NCI-H345 treated with DMSO at 0.1 percent for 48 hours (cell line): ENCODE measurements at regions not wholly inside any gene's neighbourhood (a gene's known extent, or its start where the extent isn't known, plus 50 kb on each side); places are given as distances from the start of the nearest gene placed in this dataset.
"Not testable (repeated sequence)": the region's sequence is repeated elsewhere in the genome, so short reads cannot be mapped to it uniquely, and the experiment has no call there.

ENCODE experiments used
- DNase-seq: peaks from one replicate; lab custom pipeline; 2025; ENCODE audit not compliant: unreplicated experiment; lab: John Stamatoyannopoulos, UW

DNA sequence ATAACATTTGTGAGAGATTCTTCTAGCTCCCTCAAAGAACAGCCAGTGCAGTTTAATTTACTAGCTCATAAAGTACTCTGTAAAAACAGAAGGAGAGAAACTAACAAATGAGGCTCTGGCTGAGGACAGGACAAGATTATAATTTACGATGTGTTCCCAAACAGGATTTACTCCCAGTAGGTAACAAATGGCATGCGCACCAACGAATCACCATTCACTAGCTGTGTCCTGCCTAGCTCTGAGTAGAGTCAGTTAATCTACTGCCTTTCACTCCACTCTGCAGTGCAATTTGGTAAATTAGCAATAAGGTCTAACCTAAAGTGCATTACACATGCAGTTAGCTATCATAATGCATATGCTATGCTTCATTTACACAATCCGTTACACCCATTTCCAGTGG, 497.4 kb upstream of the CCNG1 start:
- DNase-seq: no peak

DNA sequence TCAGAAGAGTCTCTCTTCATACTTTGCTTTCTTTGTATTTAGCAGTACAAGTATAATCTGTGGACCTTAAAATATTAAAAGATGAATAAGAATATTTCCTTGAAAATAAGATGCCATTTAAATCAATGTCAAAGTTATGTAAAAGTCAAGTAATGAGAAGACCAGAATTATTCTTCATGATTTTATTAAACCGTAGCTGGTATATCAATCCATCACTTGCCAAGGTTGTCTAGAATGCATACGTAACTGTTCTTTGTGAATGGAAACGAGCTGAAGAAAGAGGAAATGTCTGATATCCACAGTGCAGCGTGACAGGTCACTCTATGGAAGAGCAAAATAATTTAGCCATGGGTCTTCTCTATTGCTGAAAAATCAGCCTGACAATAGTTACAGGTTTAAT, 488.7 kb upstream of the CCNG1 start:
- DNase-seq: no peak

DNA sequence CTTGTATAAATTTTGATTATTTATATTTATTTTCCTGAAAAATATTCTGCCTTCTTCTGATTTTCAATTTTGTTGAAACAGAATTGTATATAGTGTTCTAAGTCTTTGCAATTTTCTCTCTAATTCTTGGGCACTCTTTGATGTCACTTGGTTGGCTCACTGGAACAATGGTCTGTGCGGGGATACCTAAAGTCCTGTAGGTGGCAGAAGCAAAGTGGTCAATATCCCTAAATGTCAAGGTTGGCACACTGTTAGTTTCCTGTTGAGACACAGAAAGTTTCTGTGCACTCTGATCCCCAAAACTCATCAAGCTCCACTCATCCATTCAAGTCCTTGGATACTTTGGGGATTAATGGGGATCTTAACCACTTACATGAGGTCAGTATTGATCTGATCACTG, 480.8 kb upstream of the CCNG1 start:
- DNase-seq: no peak

- DNase-seq: not testable (repeated sequence)
These were observed 473.3 kb upstream of the CCNG1 start for GRCh38 chr5:162964144-162964543.

DNA sequence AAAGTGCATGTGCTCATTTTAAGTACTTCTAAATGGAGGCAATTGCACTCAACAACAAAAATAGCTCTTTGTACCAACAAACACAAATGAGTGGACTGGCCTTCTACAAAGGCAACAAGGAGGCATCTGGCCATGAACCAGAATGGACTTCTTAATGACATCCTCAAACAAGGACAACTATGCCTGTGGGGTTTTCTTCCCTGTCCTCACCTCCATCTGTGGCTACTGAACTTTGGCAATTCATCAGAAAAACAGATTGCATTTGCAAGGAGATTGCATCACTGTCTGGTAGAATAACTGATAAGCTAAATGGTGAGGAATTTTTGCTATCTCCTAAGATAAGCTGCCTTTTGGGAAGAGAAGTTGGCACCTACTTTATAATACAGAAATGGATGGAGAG, 447.3 kb upstream of the CCNG1 start:
- DNase-seq: no peak

GRCh38 chr5:162990856-162991497, 446.4 kb upstream of the CCNG1 start:
- DNase-seq: no peak

GRCh38 chr5:162995568-162995967, 441.8 kb upstream of the CCNG1 start:
- DNase-seq: no peak

DNA sequence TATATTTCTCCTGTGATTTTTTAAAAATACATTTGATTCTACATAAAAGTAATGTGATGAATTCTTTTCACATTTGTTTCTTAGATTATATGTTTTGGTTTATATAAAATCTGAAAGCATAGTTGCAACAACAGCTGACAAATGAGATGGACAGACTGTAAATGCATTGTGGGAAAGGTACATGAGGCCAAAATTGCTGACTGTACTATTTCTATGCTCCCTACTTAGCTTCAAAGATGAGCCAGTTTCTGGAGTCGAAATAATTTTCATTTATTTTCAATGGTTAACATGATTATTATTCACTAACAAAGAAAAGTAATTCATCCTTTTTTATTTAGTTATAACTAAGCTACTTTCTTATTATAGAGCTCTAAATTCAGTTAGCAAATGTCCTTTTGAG, 441.3 kb upstream of the CCNG1 start:
- no peak for DNase-seq

DNA sequence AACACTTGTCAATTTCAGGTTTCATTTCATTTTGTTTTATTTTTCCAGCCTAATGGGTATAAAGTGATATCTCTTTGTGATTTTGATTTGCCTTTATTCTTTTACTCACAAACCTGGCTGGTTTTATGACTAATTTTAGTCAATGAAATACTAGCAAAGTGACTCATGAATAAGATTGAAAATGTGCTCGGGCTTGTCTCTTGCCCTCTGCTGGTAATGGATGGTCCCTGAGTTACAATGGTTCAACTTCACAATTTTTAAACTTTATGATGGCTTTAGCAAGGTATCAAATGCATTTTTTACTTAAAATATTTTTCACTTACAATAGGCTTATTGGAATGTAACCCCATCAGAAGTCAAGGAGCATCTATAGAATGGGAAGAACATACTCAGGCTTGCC, 431.4 kb upstream of the CCNG1 start:
- no peak for DNase-seq

- DNase-seq: no peak
These were observed 414.7 kb upstream of the CCNG1 start for GRCh38 chr5:163022582-163023128.

- no peak for DNase-seq
These were observed 413.5 kb upstream of the CCNG1 start for GRCh38 chr5:163023846-163024245.

- DNase-seq: no peak
These were observed 412.5 kb upstream of the CCNG1 start for GRCh38 chr5:163024936-163025335.

DNA sequence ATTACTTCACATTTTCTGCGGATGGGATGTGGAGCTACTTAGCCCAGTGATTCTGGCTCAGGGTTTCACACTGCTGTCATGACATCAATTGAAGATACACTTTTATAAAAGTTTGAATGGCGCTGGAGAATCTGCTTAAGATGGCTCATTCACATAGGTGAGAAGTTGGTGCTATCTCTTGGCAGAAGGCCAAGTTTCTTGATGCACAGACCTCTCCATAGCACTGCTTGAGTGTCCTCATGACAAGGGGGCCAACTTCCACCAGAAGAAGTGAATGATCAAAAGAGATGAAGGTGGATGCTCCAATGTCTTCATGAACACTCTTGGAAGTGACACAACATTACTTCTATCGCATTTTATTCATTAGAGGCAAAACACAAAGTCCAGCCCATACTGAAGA, 403.7 kb upstream of the CCNG1 start:
- DNase-seq: no peak

DNA sequence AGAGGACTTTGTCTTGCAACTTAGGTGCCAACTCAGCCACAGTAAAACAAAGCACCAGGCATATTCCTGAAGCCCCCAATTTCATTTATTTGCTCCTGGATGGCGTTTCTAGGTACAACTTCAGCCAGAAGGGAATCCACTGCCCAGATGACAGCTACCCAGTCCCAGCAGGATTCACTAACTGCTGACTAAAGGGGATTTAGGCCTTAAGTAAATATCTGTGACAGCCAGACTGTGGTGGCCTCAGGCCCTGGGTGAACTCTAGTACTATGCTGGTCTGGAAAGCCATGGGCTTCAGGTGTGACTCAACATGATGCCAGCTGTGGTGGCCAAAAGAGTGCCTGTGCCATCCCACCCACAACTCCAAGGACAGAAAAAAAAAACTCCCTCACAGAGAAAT, 396.1 kb upstream of the CCNG1 start:
- no peak for DNase-seq

GRCh38 chr5:163079618-163080017, 357.8 kb upstream of the CCNG1 start:
- no peak for DNase-seq

- DNase-seq: no peak
These were observed 348.2 kb upstream of the CCNG1 start for GRCh38 chr5:163089230-163089629.

DNA sequence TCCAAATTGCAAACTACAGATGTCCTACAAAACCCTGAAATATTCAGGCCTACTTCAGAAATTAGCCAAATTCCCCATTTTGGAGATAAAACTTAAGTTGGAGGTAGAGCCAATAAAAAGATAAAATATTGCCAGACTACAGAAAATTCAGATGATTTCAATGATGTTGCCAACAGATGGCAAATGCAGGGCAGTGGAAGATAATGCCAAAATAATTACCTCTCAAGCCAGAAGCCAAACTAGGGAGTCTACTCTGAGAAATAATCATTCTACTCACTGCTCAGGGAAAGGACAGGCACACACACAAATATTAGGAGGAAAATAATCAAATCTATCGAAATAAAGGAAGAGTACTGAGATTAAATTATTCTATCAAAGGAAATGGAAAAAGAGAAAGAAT, 347.5 kb upstream of the CCNG1 start:
- DNase-seq: no peak

- DNase-seq: no peak
These were observed 342.8 kb upstream of the CCNG1 start for GRCh38 chr5:163094492-163095180.

DNA sequence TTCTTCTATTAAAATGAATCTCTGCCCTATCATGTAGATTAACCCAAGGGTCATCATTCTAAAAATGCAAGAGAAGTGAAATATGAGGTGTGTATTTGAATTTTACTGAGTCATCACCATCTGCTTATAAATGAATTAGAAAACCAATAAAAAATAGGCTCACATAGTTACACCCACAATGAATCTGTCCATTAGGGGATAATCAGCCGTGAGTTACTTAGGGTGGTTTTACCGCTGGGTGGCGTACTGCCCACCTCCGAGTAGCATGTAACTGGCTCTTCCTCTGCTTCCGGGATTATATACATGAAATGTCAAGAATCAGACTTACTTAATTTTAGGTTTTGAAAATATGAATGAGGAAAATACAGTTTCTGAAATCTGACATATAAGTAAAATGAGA, 332.9 kb upstream of the CCNG1 start:
- no peak for DNase-seq

DNA sequence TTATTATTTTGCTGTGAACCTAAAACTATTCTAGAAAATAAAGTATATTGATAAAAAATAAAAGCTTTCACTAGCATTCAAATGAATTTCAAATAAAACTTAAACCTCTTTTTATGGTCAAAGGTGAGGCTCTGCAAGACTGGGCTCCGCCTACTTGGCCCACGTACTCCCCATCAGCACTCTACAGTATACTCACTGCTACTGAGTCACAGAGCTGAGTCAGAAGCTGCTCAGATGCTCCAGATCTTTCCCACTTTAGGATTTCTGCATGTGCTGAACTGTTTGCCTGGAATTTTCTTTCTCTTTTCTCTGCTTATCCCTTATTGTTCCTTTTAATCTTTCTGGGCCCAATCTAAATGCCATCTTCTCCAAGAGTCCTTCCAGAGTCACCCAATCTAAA, 331.9 kb upstream of the CCNG1 start:
- DNase-seq: no peak

GRCh38 chr5:163106098-163106497, 331.3 kb upstream of the CCNG1 start:
- no peak for DNase-seq

DNA sequence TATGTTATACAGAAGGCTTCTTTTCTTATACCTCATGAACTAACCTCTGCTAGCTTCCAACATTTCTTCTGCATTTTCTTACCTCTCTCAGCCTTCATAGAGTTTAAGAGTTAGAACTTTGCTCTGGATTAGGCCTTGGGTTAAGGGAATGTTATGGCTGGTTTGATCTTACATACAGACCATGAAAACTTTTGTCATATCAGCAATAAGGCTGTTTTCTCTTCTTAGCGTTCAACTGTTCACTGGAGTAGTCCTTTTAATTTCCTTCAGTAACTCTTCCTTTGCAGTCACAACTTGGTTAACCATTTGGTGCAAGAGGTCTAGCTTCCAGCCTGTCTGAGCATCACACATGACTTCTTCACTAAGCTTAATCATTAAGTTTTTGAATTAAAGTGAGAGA, 329.0 kb upstream of the CCNG1 start:
- DNase-seq: no peak

DNA sequence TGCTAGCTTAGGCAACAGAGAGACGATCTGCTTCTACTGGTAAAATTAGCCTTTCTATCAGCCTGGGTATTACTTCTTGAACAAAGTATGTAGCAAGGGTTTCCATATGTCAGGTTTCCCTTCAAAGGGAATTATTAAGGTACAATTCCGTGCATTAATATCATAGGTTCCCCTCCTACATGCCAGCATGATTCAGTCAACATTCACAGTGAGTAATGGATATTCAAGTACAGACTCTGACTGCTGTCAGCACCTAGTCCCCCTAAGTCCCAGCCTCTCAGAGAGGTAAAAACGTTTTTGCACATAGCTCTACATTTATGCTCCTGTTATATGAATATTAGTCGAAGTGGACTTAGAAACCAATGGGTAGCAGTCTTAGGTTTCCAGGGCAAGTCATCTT, 322.4 kb upstream of the CCNG1 start:
- no peak for DNase-seq
